GM23248 (cell line): ENCODE measurements at regions not wholly inside any gene's neighbourhood (a gene's known extent, or its start where the extent isn't known, plus 50 kb on each side); places are given as distances from the start of the nearest gene placed in this dataset.

Experiments used
- DNase-seq: peaks from one replicate; pipeline ENCODE4 v3.0.0-alpha.2; 2015
- H2AFZ ChIP-seq: fragments of 200-600 bp; sonication (generic); 2 replicates; pipeline ENCODE4 v1.6.1; 2016; ENCODE audit warnings: antibody characterized with exemption
- H3F3A ChIP-seq: fragments of 200-600 bp; sonication (generic); 2 replicates; pipeline ENCODE4 v1.6.1; 2016; ENCODE audit warnings: mild to moderate bottlenecking, antibody characterized with exemption, mixed run types; ENCODE audit not compliant: insufficient read depth
- H3K27ac ChIP-seq: fragments of 200-600 bp; sonication (generic); 2 replicates; pipeline ENCODE4 v1.5.1; 2016; ENCODE audit warnings: mild to moderate bottlenecking
- H3K27me3 ChIP-seq: fragments of 200-600 bp; sonication (generic); replicated peaks from 2 replicates; pipeline ENCODE4 v1.6.1; 2016; ENCODE audit warnings: mild to moderate bottlenecking; ENCODE audit not compliant: insufficient read depth
- H3K36me3 ChIP-seq: fragments of 200-600 bp; sonication (generic); 2 replicates; pipeline ENCODE4 v1.6.1; 2016; ENCODE audit warnings: low read depth, mild to moderate bottlenecking
- H3K4me1 ChIP-seq: fragments of 200-600 bp; sonication (generic); 2 replicates; pipeline ENCODE4 v1.6.1; 2016; ENCODE audit warnings: mild to moderate bottlenecking; ENCODE audit not compliant: insufficient read depth
- H3K4me2 ChIP-seq: fragments of 200-600 bp; sonication (generic); one replicate; pipeline ENCODE4 v1.6.1; 2016; ENCODE audit warnings: mild to moderate bottlenecking; ENCODE audit not compliant: unreplicated experiment
- H3K4me3 ChIP-seq: fragments of 200-600 bp; sonication (generic); 2 replicates; pipeline ENCODE4 v1.5.1; 2016; ENCODE audit warnings: mild to moderate bottlenecking
- H3K79me2 ChIP-seq: fragments of 200-600 bp; sonication (generic); 2 replicates; pipeline ENCODE4 v1.6.1; 2016; ENCODE audit warnings: mild to moderate bottlenecking; ENCODE audit not compliant: insufficient read depth
- H3K9ac ChIP-seq: fragments of 200-600 bp; sonication (generic); 2 replicates; pipeline ENCODE4 v1.6.1; 2016; ENCODE audit warnings: mild to moderate bottlenecking
- H3K9me2 ChIP-seq: fragments of 200-600 bp; sonication (generic); 2 replicates; pipeline ENCODE4 v1.6.1; 2016; ENCODE audit warnings: mixed run types, mild to moderate bottlenecking, moderate library complexity; ENCODE audit not compliant: insufficient read depth
- H3K9me3 ChIP-seq: fragments of 200-600 bp; sonication (generic); one replicate; pipeline ENCODE4 v1.6.1; 2017; ENCODE audit warnings: low read depth
- H4K20me1 ChIP-seq: fragments of 200-600 bp; sonication (generic); 2 replicates; pipeline ENCODE4 v1.6.0; 2016; ENCODE audit not compliant: insufficient read depth
- EZH2 ChIP-seq: fragments of 200-600 bp; sonication (generic); IDR thresholded peaks from 2 replicates; pipeline ENCODE4 v1.6.1; 2018; ENCODE audit warnings: antibody characterized with exemption, mild to moderate bottlenecking; ENCODE audit not compliant: insufficient read depth, poor library complexity, severe bottlenecking
- EZH2phosphoT487 ChIP-seq: fragments of 200-600 bp; sonication (generic); IDR thresholded peaks from 2 replicates; pipeline ENCODE4 v1.6.1; 2018; ENCODE audit warnings: antibody characterized with exemption, moderate library complexity, mild to moderate bottlenecking, low read depth; ENCODE audit not compliant: insufficient read depth
- WGBS, 2 experiments: methylation state at CpG; one replicate each; pipeline ENCODE4 v1.1.6; 2015 to 2017; ENCODE audit warnings: low lambda C conversion rate in 2 of 2, low coverage in 1 of 2; ENCODE audit errors: missing lambda C conversion rate in 2 of 2; 5-methylcytosine and 5-hydroxymethylcytosine counted together
- in situ Hi-C: fragments of 300-500 bp; cut with MboI; formaldehyde crosslinking; loops from 2 replicates; pipeline ENCODE4 v1.15.0; 2020

GRCh38 chr14:85921241-85921640 lies 391.3 kb downstream of the FLRT2 start:
- Histone ChIP-seq H3K9me3 (no peaks in the 10 kb centered on the region), H3K4me1 (no peaks in the 10 kb centered on the region), H3K9me2 (no peaks in the 10 kb centered on the region), H3K4me3 (no peak overlapping the region), H3K27ac (no peak overlapping the region), H4K20me1 (no peaks in the 10 kb centered on the region), H3K79me2 (no peaks in the 10 kb centered on the region), H3K9ac (no peak overlapping the region), H2AFZ (no peak overlapping the region), H3K36me3 (no peaks in the 10 kb centered on the region), H3K27me3 (no peaks in the 10 kb centered on the region), H3F3A (no peaks in the 10 kb centered on the region), H3K4me2 (no peak overlapping the region)
- in situ Hi-C loops, result no loop called here
- WGBS, 2 experiments, result 33 to 47% methylated on average over 3 of the region's 3 CpGs
- no peak for DNase-seq
- TF ChIP-seq EZH2phosphoT487 (no peak), EZH2 (no peak)

- no peak overlapping the region for H3K27ac ChIP-seq
- H3K4me1 ChIP-seq, result no peaks in the 10 kb centered on the region
- in situ Hi-C loops, result no loop called here
- H3K79me2 ChIP-seq, result no peaks in the 10 kb centered on the region
- H3K36me3 ChIP-seq, result no peaks in the 10 kb centered on the region
- WGBS, 2 experiments, result 18 to 20% methylated on average over 4 of the region's 4 CpGs
- TF ChIP-seq EZH2phosphoT487, result no peak
- TF ChIP-seq EZH2, result no peak
- DNase-seq, result no peak
- H3K9ac ChIP-seq, result no peak overlapping the region
- no peak overlapping the region for H2AFZ ChIP-seq
- H4K20me1 ChIP-seq, result no peaks in the 10 kb centered on the region
- H3K4me3 ChIP-seq, result no peak overlapping the region
- H3K4me2 ChIP-seq, result no peak overlapping the region
- no peaks in the 10 kb centered on the region for H3K9me3 ChIP-seq
- no peaks in the 10 kb centered on the region for H3K27me3 ChIP-seq
- no peaks in the 10 kb centered on the region for H3K9me2 ChIP-seq
- H3F3A ChIP-seq, result no peaks in the 10 kb centered on the region
Measured at GRCh38 chr14:85917716-85918115, 387.8 kb downstream of the FLRT2 start.

GRCh38 chr14:85915711-85916110 lies 385.8 kb downstream of the FLRT2 start:
- WGBS, 2 experiments, result 27 to 29% methylated on average over 2 of the region's 2 CpGs
- H3F3A ChIP-seq, result no peaks in the 10 kb centered on the region
- no peaks in the 10 kb centered on the region for H3K4me1 ChIP-seq
- H2AFZ ChIP-seq, result no peak overlapping the region
- no peak overlapping the region for H3K27ac ChIP-seq
- TF ChIP-seq EZH2 (no peak), EZH2phosphoT487 (no peak)
- no peaks in the 10 kb centered on the region for H4K20me1 ChIP-seq
- no peaks in the 10 kb centered on the region for H3K79me2 ChIP-seq
- no peaks in the 10 kb centered on the region for H3K9me3 ChIP-seq
- no peak for DNase-seq
- no peaks in the 10 kb centered on the region for H3K9me2 ChIP-seq
- H3K36me3 ChIP-seq, result no peaks in the 10 kb centered on the region
- no peaks in the 10 kb centered on the region for H3K27me3 ChIP-seq
- no peak overlapping the region for H3K4me3 ChIP-seq
- no peak overlapping the region for H3K4me2 ChIP-seq
- in situ Hi-C loops, result no loop called here
- H3K9ac ChIP-seq, result no peak overlapping the region

GRCh38 chr14:85912141-85912540 lies 382.2 kb downstream of the FLRT2 start:
- Histone ChIP-seq H3K4me2 (no peak overlapping the region), H3K36me3 (no peaks in the 10 kb centered on the region), H3K27ac (no peak overlapping the region), H3K27me3 (no peaks in the 10 kb centered on the region), H3K79me2 (no peaks in the 10 kb centered on the region), H3K4me1 (no peaks in the 10 kb centered on the region), H3K9me2 (no peaks in the 10 kb centered on the region), H3F3A (no peaks in the 10 kb centered on the region), H4K20me1 (no peaks in the 10 kb centered on the region), H3K9me3 (no peaks in the 10 kb centered on the region), H3K4me3 (no peak overlapping the region), H2AFZ (no peak overlapping the region), H3K9ac (no peak overlapping the region)
- no peak for TF ChIP-seq EZH2
- TF ChIP-seq EZH2phosphoT487, result no peak
- no peak for DNase-seq
- in situ Hi-C loops, result no loop called here
- 36 to 46% methylated on average over 6 of the region's 6 CpGs for WGBS, 2 experiments

- Histone ChIP-seq H3K4me1 (no peaks in the 10 kb centered on the region), H3F3A (no peaks in the 10 kb centered on the region), H3K9me3 (no peaks in the 10 kb centered on the region), H3K9me2 (no peaks in the 10 kb centered on the region), H3K4me3 (no peak overlapping the region), H3K27me3 (no peaks in the 10 kb centered on the region), H3K79me2 (no peaks in the 10 kb centered on the region), H3K4me2 (no peak overlapping the region), H3K27ac (no peak overlapping the region), H3K36me3 (no peaks in the 10 kb centered on the region), H4K20me1 (no peaks in the 10 kb centered on the region), H2AFZ (no peak overlapping the region), H3K9ac (no peak overlapping the region)
- no peak for DNase-seq
- TF ChIP-seq EZH2, result no peak
- TF ChIP-seq EZH2phosphoT487, result no peak
- in situ Hi-C loops, result no loop called here
- 41 to 55% methylated on average over 2 of the region's 2 CpGs for WGBS, 2 experiments
Measured at GRCh38 chr14:85911044-85911443, 381.1 kb downstream of the FLRT2 start.
